MCF 10A (cell line): ENCODE measurements at regions not wholly inside any gene's neighbourhood (a gene's known extent, or its start where the extent isn't known, plus 50 kb on each side); places are given as distances from the start of the nearest gene placed in this dataset.

ENCODE experiments used
- BruUV-seq: library from RNA; stranded (reverse); fragments of 400-500 nt; replicated peaks from 2 replicates; lab custom pipeline; 2021; lab: Mats Ljungman, UMichigan
- CTCF ChIA-PET: fragments of 300-600 bp; sonication (Branson Sonifier 250); formaldehyde crosslinking; extraction: SDS; loops from one replicate; lab custom pipeline; 2021; ENCODE audit warnings: antibody characterized with exemption, inconsistent platforms; lab: Yijun Ruan, JAX
- POLR2A ChIA-PET: fragments of 300-600, 350-650 bp; sonication (Branson Sonifier 250); formaldehyde crosslinking; extraction: SDS; loops from one replicate; lab custom pipeline; 2020; ENCODE audit warnings: antibody characterized with exemption, inconsistent platforms; lab: Yijun Ruan, JAX
- DNase-seq: peaks from one replicate; pipeline ENCODE4 v3.0.0-alpha.2; 2018; ENCODE audit not compliant: unreplicated experiment
- H3K27ac Mint-ChIP-seq: one replicate; pipeline ENCODE4 v1.8.0; 2022; ENCODE audit warnings: mild to moderate bottlenecking, low read depth, mixed read lengths; ENCODE audit not compliant: unreplicated experiment
- H3K27me3 Mint-ChIP-seq: one replicate; pipeline ENCODE4 v1.8.0; 2022; ENCODE audit warnings: mixed read lengths; ENCODE audit not compliant: insufficient read depth, unreplicated experiment
- H3K36me3 Mint-ChIP-seq: one replicate; pipeline ENCODE4 v1.8.0; 2022; ENCODE audit warnings: mild to moderate bottlenecking, moderate library complexity, mixed read lengths; ENCODE audit not compliant: insufficient read depth, unreplicated experiment
- H3K4me1 Mint-ChIP-seq: one replicate; pipeline ENCODE4 v1.8.0; 2022; ENCODE audit warnings: mixed read lengths; ENCODE audit not compliant: insufficient read depth, unreplicated experiment
- H3K4me3 Mint-ChIP-seq: one replicate; pipeline ENCODE4 v1.8.0; 2022; ENCODE audit warnings: mild to moderate bottlenecking, moderate library complexity, mixed read lengths; ENCODE audit not compliant: unreplicated experiment
- H3K9me3 Mint-ChIP-seq: one replicate; pipeline ENCODE4 v1.8.0; 2022; ENCODE audit warnings: mixed read lengths; ENCODE audit not compliant: unreplicated experiment
- intact Hi-C: fragments of 100-400 bp; cut with micrococcal nuclease; formaldehyde crosslinking; loops from 2 replicates; pipeline ENCODE4 v1.14.1; 2022
- TF ChIP-seq, protein P1 (sequence below): fragments of 200-600 bp; IDR thresholded peaks from one replicate; pipeline ENCODE4 v1.8.0; 2022; ENCODE audit warnings: antibody characterized with exemption, mild to moderate bottlenecking; ENCODE audit not compliant: unreplicated experiment

DNA sequence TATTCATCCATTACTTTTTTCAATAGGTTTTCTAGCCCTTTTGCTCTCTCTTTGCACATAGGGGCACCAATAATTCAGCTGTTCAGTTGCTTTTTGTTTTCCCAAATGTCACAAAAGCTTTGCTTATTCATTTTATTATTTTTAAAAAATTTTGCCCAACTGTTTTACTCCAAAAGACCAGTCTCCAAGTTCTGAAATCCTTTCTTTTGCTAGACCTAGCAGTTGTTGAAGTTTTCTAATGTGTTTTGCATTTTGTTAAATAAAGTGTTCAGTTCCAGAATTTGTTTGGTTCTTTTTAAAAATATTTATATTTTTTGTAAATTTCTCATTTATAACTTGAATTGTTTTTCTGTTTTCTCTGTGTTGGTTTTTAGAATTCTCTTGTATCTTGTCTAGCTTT, 1227.3 kb downstream of the ROBO2 start:
- H3K4me1 Mint-ChIP-seq = no peaks in the 10 kb centered on the region
- no peaks in the 10 kb centered on the region for H3K27me3 Mint-ChIP-seq
- BruUV-seq = no TSS peak
- ChIA-PET CTCF (no interaction called here), POLR2A (interaction anchor here (0.6 kb wide), 1 partner anchor 299 kb away, joined by 3 read pairs; no protein-coding TSS in a partner anchor)
- no peak overlapping the region for H3K4me3 Mint-ChIP-seq
- intact Hi-C loops = no loop called here
- TF ChIP-seq, protein P1, sequence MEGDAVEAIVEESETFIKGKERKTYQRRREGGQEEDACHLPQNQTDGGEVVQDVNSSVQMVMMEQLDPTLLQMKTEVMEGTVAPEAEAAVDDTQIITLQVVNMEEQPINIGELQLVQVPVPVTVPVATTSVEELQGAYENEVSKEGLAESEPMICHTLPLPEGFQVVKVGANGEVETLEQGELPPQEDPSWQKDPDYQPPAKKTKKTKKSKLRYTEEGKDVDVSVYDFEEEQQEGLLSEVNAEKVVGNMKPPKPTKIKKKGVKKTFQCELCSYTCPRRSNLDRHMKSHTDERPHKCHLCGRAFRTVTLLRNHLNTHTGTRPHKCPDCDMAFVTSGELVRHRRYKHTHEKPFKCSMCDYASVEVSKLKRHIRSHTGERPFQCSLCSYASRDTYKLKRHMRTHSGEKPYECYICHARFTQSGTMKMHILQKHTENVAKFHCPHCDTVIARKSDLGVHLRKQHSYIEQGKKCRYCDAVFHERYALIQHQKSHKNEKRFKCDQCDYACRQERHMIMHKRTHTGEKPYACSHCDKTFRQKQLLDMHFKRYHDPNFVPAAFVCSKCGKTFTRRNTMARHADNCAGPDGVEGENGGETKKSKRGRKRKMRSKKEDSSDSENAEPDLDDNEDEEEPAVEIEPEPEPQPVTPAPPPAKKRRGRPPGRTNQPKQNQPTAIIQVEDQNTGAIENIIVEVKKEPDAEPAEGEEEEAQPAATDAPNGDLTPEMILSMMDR = no peak
- no peaks in the 10 kb centered on the region for H3K36me3 Mint-ChIP-seq
- DNase-seq = no peak
- H3K9me3 Mint-ChIP-seq = peaks cover 8% of the 10 kb centered on the region
- H3K27ac Mint-ChIP-seq = no peak overlapping the region

DNA sequence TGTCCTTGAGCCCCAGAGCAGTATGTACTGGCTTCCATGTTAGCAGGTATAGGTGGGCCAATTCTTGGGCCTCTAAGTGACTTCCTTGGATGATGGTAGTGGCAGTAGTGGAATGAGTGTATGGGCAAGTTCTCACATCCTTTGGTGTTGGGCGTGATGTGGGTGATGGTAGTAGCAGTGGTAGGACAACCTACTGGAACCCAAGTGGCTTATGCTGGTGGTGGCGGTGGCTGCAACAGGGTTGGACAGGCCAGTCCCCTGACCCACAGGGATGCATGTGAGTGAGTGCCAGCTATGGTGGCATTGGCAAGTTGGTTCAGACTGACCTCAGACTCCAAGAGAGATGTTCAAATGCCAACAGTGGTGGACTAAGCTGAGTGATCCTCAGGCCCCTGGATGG, 1228.2 kb downstream of the ROBO2 start:
- Mint-ChIP-seq H3K36me3 (no peaks in the 10 kb centered on the region), H3K27ac (no peak overlapping the region), H3K9me3 (no peaks in the 10 kb centered on the region), H3K4me1 (no peaks in the 10 kb centered on the region), H3K27me3 (no peaks in the 10 kb centered on the region), H3K4me3 (no peak overlapping the region)
- DNase-seq = no peak
- ChIA-PET POLR2A (no interaction called here), CTCF (interaction anchor here (1.0 kb wide), 1 partner anchor 941 kb away, joined by 3 read pairs; no protein-coding TSS in a partner anchor)
- TF ChIP-seq, protein P1 = no peak
- intact Hi-C loops = no loop called here
- no TSS peak for BruUV-seq

DNA sequence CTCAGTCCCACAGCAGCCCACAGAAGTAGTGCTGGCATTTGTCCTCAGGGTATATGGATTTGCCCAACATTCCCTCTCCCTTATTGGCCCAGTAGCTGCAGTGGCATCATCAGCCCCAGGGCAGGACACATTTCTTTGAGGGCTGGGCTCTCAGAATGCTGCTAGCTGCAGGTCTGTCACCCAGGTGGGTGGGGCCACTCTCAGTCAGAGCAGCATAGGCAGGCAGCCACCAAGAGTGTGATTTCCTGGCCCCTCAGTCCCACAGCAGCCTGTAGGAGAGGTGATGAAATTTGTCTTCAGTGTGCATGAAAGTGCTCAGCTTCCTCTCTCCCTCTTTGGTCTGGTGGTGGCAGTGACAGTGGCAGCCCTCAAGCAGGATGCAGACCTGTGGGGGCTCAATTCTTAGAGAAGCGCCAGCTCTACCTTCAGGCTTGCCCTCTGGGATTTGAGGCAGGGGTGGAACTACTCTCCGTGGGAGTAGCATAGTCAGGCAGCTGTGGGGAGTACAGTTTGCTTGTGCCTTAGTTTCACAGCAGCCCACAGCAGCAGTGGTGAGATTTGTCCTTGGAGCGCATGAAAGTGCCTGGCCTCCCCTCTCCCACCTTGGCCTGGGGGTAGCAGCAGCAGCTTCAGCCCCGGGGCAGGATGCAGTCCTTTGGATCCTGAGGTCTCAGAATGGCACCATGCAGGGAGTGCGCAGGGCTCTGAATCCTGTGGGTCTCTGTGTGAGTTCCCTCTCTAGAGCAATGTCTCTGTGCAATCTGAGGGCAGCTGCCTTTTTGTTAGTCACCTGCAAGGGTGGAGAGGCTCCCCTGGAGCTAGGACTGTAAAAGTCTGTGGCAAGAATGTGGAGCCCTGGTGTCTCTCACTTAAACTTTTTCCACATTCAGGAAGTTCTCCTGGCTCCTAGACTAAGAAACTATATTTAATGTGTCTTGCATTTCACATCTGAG, 1229.1 kb downstream of the ROBO2 start:
- TF ChIP-seq, protein P1 = no peak
- no peak overlapping the region for H3K27ac Mint-ChIP-seq
- H3K36me3 Mint-ChIP-seq = no peaks in the 10 kb centered on the region
- no peak for DNase-seq
- ChIA-PET CTCF (interaction anchor here (0.5 to 1.5 kb wide), 4 partner anchors 57 to 942 kb away, joined by 3 to 4 read pairs (median 3); no protein-coding TSS in a partner anchor), POLR2A (interaction anchor here (0.6 kb wide), 1 partner anchor 25 kb away, joined by 4 read pairs; no protein-coding TSS in a partner anchor)
- H3K4me1 Mint-ChIP-seq = no peaks in the 10 kb centered on the region
- intact Hi-C loops = no loop called here
- no TSS peak for BruUV-seq
- H3K9me3 Mint-ChIP-seq = no peaks in the 10 kb centered on the region
- H3K4me3 Mint-ChIP-seq = no peak overlapping the region
- H3K27me3 Mint-ChIP-seq = no peaks in the 10 kb centered on the region

DNA sequence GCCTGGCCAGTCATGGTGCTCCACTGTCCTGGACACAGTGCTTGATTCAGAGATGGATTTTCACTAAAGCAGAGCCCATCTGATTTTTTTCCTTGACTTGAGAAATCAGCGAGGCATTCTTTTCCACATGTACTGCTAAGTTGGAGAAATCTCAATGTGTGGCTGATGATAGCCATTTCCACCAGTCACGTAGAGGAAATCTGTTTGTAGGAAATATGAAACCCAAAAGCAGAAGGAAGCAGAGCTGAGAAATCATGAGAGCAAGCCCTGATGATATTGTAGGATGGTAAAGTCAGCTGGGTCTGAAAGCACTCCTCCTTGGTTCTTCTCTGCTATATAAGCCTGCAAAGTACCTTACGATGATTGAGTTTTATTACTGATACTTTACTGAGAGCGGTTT, 1233.4 kb downstream of the ROBO2 start:
- no peaks in the 10 kb centered on the region for H3K27me3 Mint-ChIP-seq
- no peak for DNase-seq
- no peak overlapping the region for H3K4me3 Mint-ChIP-seq
- H3K36me3 Mint-ChIP-seq = no peaks in the 10 kb centered on the region
- intact Hi-C loops = loop anchor here (10.0 kb wide), 1 partner anchor 371 kb away; no protein-coding TSS in a partner anchor
- H3K27ac Mint-ChIP-seq = no peak overlapping the region
- no TSS peak for BruUV-seq
- CTCF ChIA-PET = no interaction called here
- no peaks in the 10 kb centered on the region for H3K9me3 Mint-ChIP-seq
- H3K4me1 Mint-ChIP-seq = no peaks in the 10 kb centered on the region
- POLR2A ChIA-PET = no interaction called here
- TF ChIP-seq, protein P1 = no peak
